Dendritic cell treated with granulocyte-macrophage colony-stimulating factor and Interleukin-4, amounts not matched to agents 40 ng/mL and 50 ng/mL, for 4 days (primary cell): ENCODE measurements at regions not wholly inside any gene's neighbourhood (a gene's known extent, or its start where the extent isn't known, plus 50 kb on each side); places are given as distances from the start of the nearest gene placed in this dataset.
"Not testable (repeated sequence)": the region's sequence is repeated elsewhere in the genome, so short reads cannot be mapped to it uniquely, and the experiment has no call there.

Experiments used
- H3K27ac Mint-ChIP-seq: one replicate; pipeline ENCODE4 v1.8.0; 2022; ENCODE audit warnings: mild to moderate bottlenecking, mixed read lengths
- H3K27me3 Mint-ChIP-seq: one replicate; pipeline ENCODE4 v1.8.0; 2022; ENCODE audit warnings: mild to moderate bottlenecking, mixed read lengths
- H3K36me3 Mint-ChIP-seq: one replicate; pipeline ENCODE4 v1.8.0; 2022; ENCODE audit warnings: low read depth, mixed read lengths
- H3K4me1 Mint-ChIP-seq: one replicate; pipeline ENCODE4 v1.8.0; 2022; ENCODE audit warnings: low read depth, mixed read lengths
- H3K4me3 Mint-ChIP-seq: one replicate; pipeline ENCODE4 v1.8.0; 2022; ENCODE audit warnings: mild to moderate bottlenecking, moderate library complexity, mixed read lengths
- H3K9me3 Mint-ChIP-seq: one replicate; pipeline ENCODE4 v1.8.0; 2022; ENCODE audit warnings: mixed read lengths
- intact Hi-C: fragments of 100-400 bp; cut with micrococcal nuclease; formaldehyde crosslinking; loops from one replicate; pipeline ENCODE4 v1.15.0; 2022

GRCh38 chr1:89436856-89437255 is 73.0 kb downstream of the GBP6 start:
- H3K4me3 Mint-ChIP-seq = no peak overlapping the region
- peaks cover 45% of the 10 kb centered on the region for H3K9me3 Mint-ChIP-seq
- intact Hi-C loops = no loop called here
- H3K27ac Mint-ChIP-seq = no peak overlapping the region
- no peaks in the 10 kb centered on the region for H3K4me1 Mint-ChIP-seq
- peaks cover 11% of the 10 kb centered on the region for H3K36me3 Mint-ChIP-seq
- H3K27me3 Mint-ChIP-seq = no peaks in the 10 kb centered on the region

- Mint-ChIP-seq H3K36me3 (peaks cover 11% of the 10 kb centered on the region), H3K9me3 (peaks cover 48% of the 10 kb centered on the region)
- H3K27me3 Mint-ChIP-seq, H3K27ac Mint-ChIP-seq, intact Hi-C loops, H3K4me1 Mint-ChIP-seq, H3K4me3 Mint-ChIP-seq: not testable (repeated sequence)
Measured at GRCh38 chr1:89438301-89438700, 74.4 kb downstream of the GBP6 start.

GRCh38 chr1:89440911-89441310 is 77.1 kb downstream of the GBP6 start:
- peaks cover 48% of the 10 kb centered on the region for H3K9me3 Mint-ChIP-seq

GRCh38 chr1:89444791-89445190 is 79.8 kb upstream of the LRRC8B start:
- Mint-ChIP-seq H3K4me1 (peaks cover 15% of the 10 kb centered on the region), H3K9me3 (peaks cover 21% of the 10 kb centered on the region), H3K4me3 (no peak overlapping the region), H3K36me3 (no peaks in the 10 kb centered on the region), H3K27ac (no peak overlapping the region), H3K27me3 (no peaks in the 10 kb centered on the region)
- intact Hi-C loops = no loop called here

More at GRCh38 chr1:89440911-89441310, 77.1 kb downstream of the GBP6 start:
- intact Hi-C loops = no loop called here
- peaks cover 11% of the 10 kb centered on the region for H3K36me3 Mint-ChIP-seq
- peaks cover 15% of the 10 kb centered on the region for H3K4me1 Mint-ChIP-seq
- H3K4me3 Mint-ChIP-seq = no peak overlapping the region
- no peak overlapping the region for H3K27ac Mint-ChIP-seq
- no peaks in the 10 kb centered on the region for H3K27me3 Mint-ChIP-seq

- H3K9me3 Mint-ChIP-seq = no peaks in the 10 kb centered on the region
- H3K27me3 Mint-ChIP-seq = peaks cover under 1% of the 10 kb centered on the region
- intact Hi-C loops = loop anchor here (5.0 kb wide), 1 partner anchor 94 kb away; no protein-coding TSS in a partner anchor
- H3K4me3 Mint-ChIP-seq = no peak overlapping the region
- H3K27ac Mint-ChIP-seq = no peak overlapping the region
- H3K36me3 Mint-ChIP-seq = no peaks in the 10 kb centered on the region
- H3K4me1 Mint-ChIP-seq = no peaks in the 10 kb centered on the region
Measured at GRCh38 chr1:89451011-89451410, 73.6 kb upstream of the LRRC8B start.

GRCh38 chr1:89453123-89453972 is 71.3 kb upstream of the LRRC8B start:
- Mint-ChIP-seq H3K27me3 (peaks cover 2% of the 10 kb centered on the region), H3K9me3 (no peaks in the 10 kb centered on the region), H3K36me3 (no peaks in the 10 kb centered on the region), H3K27ac (no peak overlapping the region), H3K4me3 (no peak overlapping the region), H3K4me1 (no peaks in the 10 kb centered on the region)
- intact Hi-C loops = loop anchor here (5.0 kb wide), 1 partner anchor 96 kb away; no protein-coding TSS in a partner anchor

GRCh38 chr1:89454845-89455521 is 69.6 kb upstream of the LRRC8B start:
- Mint-ChIP-seq H3K27ac (no peak overlapping the region), H3K9me3 (no peaks in the 10 kb centered on the region), H3K4me3 (no peak overlapping the region), H3K27me3 (peaks cover 2% of the 10 kb centered on the region), H3K4me1 (peaks cover under 1% of the 10 kb centered on the region), H3K36me3 (no peaks in the 10 kb centered on the region)
- intact Hi-C loops = loop anchor here (2.0 to 5.0 kb wide), 2 partner anchors 98 to 368 kb away; no protein-coding TSS in a partner anchor

GRCh38 chr1:89457046-89457445 is 67.6 kb upstream of the LRRC8B start:
- Mint-ChIP-seq H3K36me3 (no peaks in the 10 kb centered on the region), H3K4me3 (no peak overlapping the region), H3K27ac (no peak overlapping the region), H3K9me3 (no peaks in the 10 kb centered on the region), H3K4me1 (peaks cover 11% of the 10 kb centered on the region), H3K27me3 (peaks cover 5% of the 10 kb centered on the region)
- intact Hi-C loops = loop anchor here (2.0 kb wide), 1 partner anchor 456 kb away; no protein-coding TSS in a partner anchor

- H3K27me3 Mint-ChIP-seq = peaks cover 13% of the 10 kb centered on the region
- peaks cover 13% of the 10 kb centered on the region for H3K4me1 Mint-ChIP-seq
- H3K27ac Mint-ChIP-seq = no peak overlapping the region
- no peak overlapping the region for H3K4me3 Mint-ChIP-seq
- intact Hi-C loops = no loop called here
- no peaks in the 10 kb centered on the region for H3K36me3 Mint-ChIP-seq
- no peaks in the 10 kb centered on the region for H3K9me3 Mint-ChIP-seq
Measured at GRCh38 chr1:89459081-89459480, 65.5 kb upstream of the LRRC8B start.

- no peaks in the 10 kb centered on the region for H3K36me3 Mint-ChIP-seq
Measured at GRCh38 chr1:89460325-89460724, 64.3 kb upstream of the LRRC8B start.

GRCh38 chr1:89462250-89462649 is 62.4 kb upstream of the LRRC8B start:
- H3K4me3 Mint-ChIP-seq = no peak overlapping the region
- H3K9me3 Mint-ChIP-seq = no peaks in the 10 kb centered on the region
- H3K27ac Mint-ChIP-seq = no peak overlapping the region
- intact Hi-C loops = no loop called here
- H3K36me3 Mint-ChIP-seq = no peaks in the 10 kb centered on the region
- H3K27me3 Mint-ChIP-seq = peaks cover 13% of the 10 kb centered on the region
- peaks cover 38% of the 10 kb centered on the region for H3K4me1 Mint-ChIP-seq

More at GRCh38 chr1:89460325-89460724, 64.3 kb upstream of the LRRC8B start:
- Mint-ChIP-seq H3K4me3 (no peak overlapping the region), H3K4me1 (peaks cover 21% of the 10 kb centered on the region), H3K27me3 (peaks cover 15% of the 10 kb centered on the region), H3K9me3 (no peaks in the 10 kb centered on the region), H3K27ac (no peak overlapping the region)
- intact Hi-C loops = no loop called here

- H3K36me3 Mint-ChIP-seq = no peaks in the 10 kb centered on the region
- H3K4me1 Mint-ChIP-seq = peaks cover 40% of the 10 kb centered on the region
- intact Hi-C loops = no loop called here
- H3K9me3 Mint-ChIP-seq = no peaks in the 10 kb centered on the region
- H3K27ac Mint-ChIP-seq = no peak overlapping the region
- H3K4me3 Mint-ChIP-seq = no peak overlapping the region
- peaks cover 13% of the 10 kb centered on the region for H3K27me3 Mint-ChIP-seq
Measured at GRCh38 chr1:89464008-89464407, 60.6 kb upstream of the LRRC8B start.

GRCh38 chr1:89465201-89465600 is 59.4 kb upstream of the LRRC8B start:
- no peak overlapping the region for H3K4me3 Mint-ChIP-seq
- peaks cover 13% of the 10 kb centered on the region for H3K27me3 Mint-ChIP-seq
- H3K36me3 Mint-ChIP-seq = no peaks in the 10 kb centered on the region
- no peaks in the 10 kb centered on the region for H3K9me3 Mint-ChIP-seq
- no peak overlapping the region for H3K27ac Mint-ChIP-seq
- intact Hi-C loops = no loop called here
- H3K4me1 Mint-ChIP-seq = peaks cover 38% of the 10 kb centered on the region

- peak overlapping the region; percentile 64 for H3K4me3 Mint-ChIP-seq
- H3K36me3 Mint-ChIP-seq = no peaks in the 10 kb centered on the region
- peak overlapping the region; percentile 47 for H3K27ac Mint-ChIP-seq
- H3K9me3 Mint-ChIP-seq = no peaks in the 10 kb centered on the region
- intact Hi-C loops = no loop called here
- H3K4me1 Mint-ChIP-seq = peaks cover 29% of the 10 kb centered on the region
- H3K27me3 Mint-ChIP-seq = peaks cover 10% of the 10 kb centered on the region
Measured at GRCh38 chr1:89466307-89466930, 58.2 kb upstream of the LRRC8B start.
